ENCODE measurements at regions not wholly inside any gene's neighbourhood (a gene's known extent, or its start where the extent isn't known, plus 50 kb on each side); places are given as distances from the start of the nearest gene placed in this dataset.

GRCh38 chr1:213561870-213562269, 425.9 kb upstream of the PROX1 start:
- DNase-seq (no peak), ATAC-seq (no peak)
- no peak overlapping the region for H3K27ac ChIP-seq
- no peaks in the 10 kb centered on the region for H3K4me1 ChIP-seq
- no peaks in the 10 kb centered on the region for H3K27me3 ChIP-seq
- intact Hi-C loops (cut with DNase I), result loop anchor here in 5 of 10 donors (5.0 to 10.0 kb wide), 3 partner anchors 423 to 563 kb away; partner anchors contain the start of gene PROX1 (in 1 of the 5)
- WGBS, 2 donors, result 93 to 97% methylated on average over 2 of the region's 2 CpGs
- H3K36me3 ChIP-seq, result no peaks in the 10 kb centered on the region
- TF ChIP-seq CTCF (IDR thresholded peaks at IDR 0.05), result no peak
- peaks cover 0 to 47% (median 0%) of the 10 kb centered on the region in 11 donors for H3K9me3 ChIP-seq
- no peak overlapping the region for H3K4me3 ChIP-seq

DNA sequence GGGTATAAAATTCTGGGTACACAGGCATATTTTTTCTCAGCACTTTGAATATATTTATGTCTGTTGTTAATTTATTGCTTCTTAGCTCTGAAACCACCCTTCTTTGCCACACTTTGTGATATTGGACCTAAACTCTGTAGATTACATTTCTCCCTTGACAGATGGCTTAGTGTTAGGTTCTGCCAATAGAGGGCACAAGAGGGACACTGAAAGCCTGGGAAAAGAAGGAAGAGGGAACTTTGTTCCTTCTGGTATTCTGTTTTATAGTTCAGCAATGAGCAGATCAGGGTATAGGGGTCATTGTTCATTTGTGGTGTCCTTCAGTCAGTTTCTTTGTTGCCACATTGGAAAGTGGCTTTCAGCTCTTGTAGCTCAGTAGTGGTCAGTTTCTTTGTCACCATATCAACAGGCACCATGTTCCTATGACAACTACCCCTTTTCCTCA, 423.5 kb upstream of the PROX1 start:
- DNase-seq (no peak), ATAC-seq (no peak)
- peak; percentile 11 to 49 (median 38) for TF ChIP-seq CTCF (IDR thresholded peaks at IDR 0.05)
- H3K4me1 ChIP-seq, result no peaks in the 10 kb centered on the region
- H3K4me3 ChIP-seq, result no peak overlapping the region
- no peak overlapping the region for H3K27ac ChIP-seq
- H3K27me3 ChIP-seq, result no peaks in the 10 kb centered on the region
- H3K36me3 ChIP-seq, result no peaks in the 10 kb centered on the region
- peaks cover 0 to 56% (median 0%) of the 10 kb centered on the region in 11 donors for H3K9me3 ChIP-seq
- intact Hi-C loops (cut with DNase I), result loop anchor here in 5 of 10 donors (5.0 to 10.0 kb wide), 3 partner anchors 421 to 561 kb away; partner anchors contain the start of gene PROX1 (in 1 of the 5)

DNA sequence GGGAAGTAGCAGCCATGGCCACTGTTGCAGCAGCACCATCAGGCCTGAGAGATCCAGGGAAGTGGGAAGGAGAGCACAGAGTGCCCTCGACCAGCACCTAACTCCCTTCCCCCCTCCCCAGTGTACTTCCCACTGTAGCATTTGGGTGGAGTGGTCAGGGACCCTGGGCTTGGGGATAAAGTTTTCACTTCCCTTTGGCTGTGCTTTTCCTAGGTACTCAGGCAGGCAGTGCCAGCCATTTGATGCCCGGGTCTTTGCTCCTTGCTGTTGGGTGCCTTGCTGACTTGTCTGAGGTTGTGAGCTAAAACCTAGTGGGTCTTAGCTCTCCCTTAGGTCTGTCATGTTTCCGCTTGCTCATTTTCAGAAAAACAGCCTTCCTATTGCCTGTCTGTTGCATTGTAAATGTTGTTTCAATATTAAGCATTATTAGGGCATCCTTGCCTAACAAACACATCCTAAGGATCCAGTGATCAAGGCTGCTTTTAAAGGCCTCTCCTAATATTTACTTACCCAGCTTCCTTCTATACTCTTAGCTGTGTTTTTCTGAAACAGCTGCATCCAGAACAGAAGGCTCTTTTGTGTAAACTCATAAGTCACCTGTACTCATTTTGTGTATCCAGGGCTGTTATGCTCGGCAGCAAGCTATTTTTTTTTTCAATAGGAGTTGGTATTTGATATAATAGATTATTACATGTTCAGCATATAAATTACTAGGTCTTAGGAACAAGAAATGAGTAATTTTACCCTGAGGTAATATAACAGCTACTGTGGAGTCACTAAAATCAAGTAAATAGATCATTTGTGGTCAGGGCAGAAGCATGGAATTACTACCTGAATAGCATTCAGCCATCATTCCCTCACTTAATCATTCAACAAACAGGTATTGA, 418.6 kb upstream of the PROX1 start:
- no peak for DNase-seq
- no peaks in the 10 kb centered on the region for H3K4me1 ChIP-seq
- H3K36me3 ChIP-seq, result no peaks in the 10 kb centered on the region
- ATAC-seq, result no peak
- no peaks in the 10 kb centered on the region for H3K27me3 ChIP-seq
- peaks cover 0 to 25% (median 0%) of the 10 kb centered on the region in 11 donors for H3K9me3 ChIP-seq
- no peak for TF ChIP-seq CTCF (IDR thresholded peaks at IDR 0.05)
- 82 to 89% methylated on average over 4 of the region's 4 CpGs for WGBS, 2 donors
- no peak overlapping the region for H3K27ac ChIP-seq
- no peak overlapping the region for H3K4me3 ChIP-seq
- intact Hi-C loops (cut with DNase I), result loop anchor here in 4 of 10 donors (10.0 kb wide), 2 partner anchors 416 to 556 kb away; partner anchors contain the start of gene PROX1 (in 1 of the 4)

DNA sequence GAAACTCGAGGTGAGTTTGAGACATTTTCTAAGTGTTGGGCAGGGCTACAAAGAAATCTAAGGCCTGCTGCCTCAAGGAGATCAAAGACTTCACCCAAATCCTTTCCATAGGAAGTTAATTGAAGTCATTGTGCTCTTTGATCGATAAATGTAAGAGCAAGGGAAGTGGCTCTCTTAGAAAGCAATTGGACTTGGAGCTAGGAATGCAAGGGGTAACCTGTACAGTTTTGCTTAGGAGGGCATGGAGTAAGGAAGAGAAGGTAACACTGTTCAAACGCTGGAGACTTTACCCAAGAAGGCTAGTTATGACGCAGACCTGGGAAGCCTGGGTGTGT, 418.0 kb upstream of the PROX1 start:
- H3K4me1 ChIP-seq, result no peaks in the 10 kb centered on the region
- H3K27ac ChIP-seq, result no peak overlapping the region
- no peak overlapping the region for H3K4me3 ChIP-seq
- no peak for TF ChIP-seq CTCF (IDR thresholded peaks at IDR 0.05)
- intact Hi-C loops (cut with DNase I), result loop anchor here in 4 of 10 donors (10.0 kb wide), 2 partner anchors 415 to 555 kb away; partner anchors contain the start of gene PROX1 (in 1 of the 4)
- no peak for DNase-seq
- 80 to 91% methylated on average over 4 of the region's 4 CpGs for WGBS, 2 donors
- ATAC-seq, result no peak
- no peaks in the 10 kb centered on the region for H3K27me3 ChIP-seq
- no peaks in the 10 kb centered on the region for H3K36me3 ChIP-seq
- peaks cover 0 to 19% (median 0%) of the 10 kb centered on the region in 11 donors for H3K9me3 ChIP-seq
